Prostate gland (tissue), 2 donors: ENCODE measurements at regions not wholly inside any gene's neighbourhood (a gene's known extent, or its start where the extent isn't known, plus 50 kb on each side); places are given as distances from the start of the nearest gene placed in this dataset.
A peak's percentile ranks its signal among the peaks of the same experiment; 100 is the strongest.

Experiments used
- DNase-seq: peaks from one replicate; pipeline ENCODE4 v3.0.0-alpha.2; 2019; ENCODE audit warnings: low spot score
- H3K27ac ChIP-seq, 2 donors: fragments of 200-600 bp; sonication (generic); 2 replicates each; pipeline ENCODE4 v1.5.1; 2017 to 2019
- H3K27me3 ChIP-seq: fragments of 200-600 bp; sonication (generic); replicated peaks from 2 replicates; pipeline ENCODE4 v1.5.1; 2019; ENCODE audit not compliant: insufficient read depth
- H3K36me3 ChIP-seq, 2 donors: fragments of 200-600 bp; sonication (generic); 1 replicate in 1 of 2; 2 replicates in 1 of 2; pipeline versions ENCODE4 v1.5.1 to v1.8.1; 2017 to 2019
- H3K4me1 ChIP-seq: fragments of 200-600 bp; sonication (generic); replicated peaks from 2 replicates; pipeline ENCODE4 v1.5.1; 2019
- H3K4me3 ChIP-seq, 2 donors: fragments of 200-600 bp; sonication (generic); 2 replicates each; pipeline ENCODE4 v1.5.1; 2017 to 2019
- H3K9me3 ChIP-seq: fragments of 200-600 bp; sonication (generic); 2 replicates; pipeline ENCODE4 v1.5.1; 2017
- CTCF ChIP-seq, 4 experiments: fragments of 200-600 bp in 2 of 4; fragments of 450-650 bp in 2 of 4; sonication (generic) in 2 of 4; IDR thresholded peaks; 1 replicate in 3 of 4; 2 replicates in 1 of 4; pipeline ENCODE4 v1.5.1; 2016 to 2019; ENCODE audit warnings: antibody characterized with exemption in 4 of 4, mild to moderate bottlenecking in 2 of 4, moderate library complexity in 2 of 4
- POLR2A ChIP-seq: fragments of 450-650 bp; IDR thresholded peaks from one replicate; pipeline ENCODE4 v1.6.1; 2016; ENCODE audit warnings: antibody characterized with exemption, mild to moderate bottlenecking
- POLR2AphosphoS5 ChIP-seq: sonication (generic); formaldehyde crosslinking; IDR thresholded peaks from one replicate; pipeline ENCODE4 v1.6.1; 2017; ENCODE audit warnings: antibody characterized with exemption
- WGBS: methylation state at CpG from one replicate; pipeline ENCODE4 v1.1.5; 2018; 5-methylcytosine and 5-hydroxymethylcytosine counted together
- intact Hi-C: fragments of 100-400 bp; cut with DNase I; formaldehyde crosslinking; loops from one replicate; pipeline ENCODE4 v1.14.2; 2022

- H3K4me3 ChIP-seq: no peak overlapping the region
- DNase-seq: no peak
- no peaks in the 10 kb centered on the region for H3K4me1 ChIP-seq
- intact Hi-C loops: no loop called here
- no peaks in the 10 kb centered on the region for H3K9me3 ChIP-seq
- H3K27me3 ChIP-seq: no peaks in the 10 kb centered on the region
- 98% methylated on average over 2 of the region's 2 CpGs for WGBS
- H3K27ac ChIP-seq: no peak overlapping the region
- no peak for TF ChIP-seq CTCF (IDR thresholded peaks at IDR 0.05)
- no peak for TF ChIP-seq POLR2A
- no peak for TF ChIP-seq POLR2AphosphoS5
- H3K36me3 ChIP-seq: no peaks in the 10 kb centered on the region
Observed at GRCh38 chr15:47289656-47290055, 427.6 kb upstream of the SEMA6D start.

- WGBS: 51% methylated on average over 2 of the region's 2 CpGs
- TF ChIP-seq POLR2AphosphoS5 (no peak), POLR2A (no peak), CTCF (IDR thresholded peaks at IDR 0.05) (no peak)
- Histone ChIP-seq H3K4me1 (no peaks in the 10 kb centered on the region), H3K4me3 (no peak overlapping the region), H3K9me3 (no peaks in the 10 kb centered on the region), H3K36me3 (no peaks in the 10 kb centered on the region), H3K27ac (no peak overlapping the region), H3K27me3 (no peaks in the 10 kb centered on the region)
- intact Hi-C loops: no loop called here
- DNase-seq: no peak
Observed at GRCh38 chr15:47291767-47292166, 425.5 kb upstream of the SEMA6D start.

GRCh38 chr15:47292638-47293190, 424.6 kb upstream of the SEMA6D start:
- no peak overlapping the region for H3K4me3 ChIP-seq
- no peak overlapping the region for H3K27ac ChIP-seq
- no peak for DNase-seq
- no peaks in the 10 kb centered on the region for H3K27me3 ChIP-seq
- intact Hi-C loops: no loop called here
- H3K36me3 ChIP-seq: no peaks in the 10 kb centered on the region
- 41% methylated on average over 6 of the region's 6 CpGs for WGBS
- no peaks in the 10 kb centered on the region for H3K4me1 ChIP-seq
- H3K9me3 ChIP-seq: no peaks in the 10 kb centered on the region
- TF ChIP-seq POLR2A (no peak), CTCF (IDR thresholded peaks at IDR 0.05) (no peak), POLR2AphosphoS5 (no peak)

- Histone ChIP-seq H3K36me3 (no peaks in the 10 kb centered on the region), H3K4me3 (no peak overlapping the region), H3K4me1 (no peaks in the 10 kb centered on the region), H3K9me3 (no peaks in the 10 kb centered on the region), H3K27ac (no peak overlapping the region), H3K27me3 (no peaks in the 10 kb centered on the region)
- TF ChIP-seq POLR2A: no peak
- TF ChIP-seq POLR2AphosphoS5: peak; percentile 54
- DNase-seq: peak; percentile 26
- intact Hi-C loops: no loop called here
- 19% methylated on average over 6 of the region's 6 CpGs for WGBS
Observed at GRCh38 chr15:47293466-47294162, 423.7 kb upstream of the SEMA6D start.

- no peak overlapping the region for H3K27ac ChIP-seq
- no peak overlapping the region for H3K4me3 ChIP-seq
- H3K27me3 ChIP-seq: no peaks in the 10 kb centered on the region
- no peak for DNase-seq
- H3K36me3 ChIP-seq: no peaks in the 10 kb centered on the region
- intact Hi-C loops: no loop called here
- no peak for TF ChIP-seq POLR2AphosphoS5
- no peak for TF ChIP-seq POLR2A
- TF ChIP-seq CTCF (IDR thresholded peaks at IDR 0.05): no peak
- WGBS: 38% methylated on average over 3 of the region's 3 CpGs
- no peaks in the 10 kb centered on the region for H3K9me3 ChIP-seq
- H3K4me1 ChIP-seq: no peaks in the 10 kb centered on the region
Observed at GRCh38 chr15:47294765-47295259, 422.5 kb upstream of the SEMA6D start.
